PC-9 (cell line): ENCODE measurements at regions not wholly inside any gene's neighbourhood (a gene's known extent, or its start where the extent isn't known, plus 50 kb on each side); places are given as distances from the start of the nearest gene placed in this dataset.

Experiments
- CTCF ChIP-seq: fragments of 200-600 bp; sonication (generic); conservative IDR thresholded peaks from 2 replicates; pipeline ENCODE4 v1.6.1; 2017; ENCODE audit warnings: mixed run types, antibody characterized with exemption, mild to moderate bottlenecking, moderate library complexity
- EZH2 ChIP-seq: fragments of 200-600 bp; sonication (generic); IDR thresholded peaks from 2 replicates; pipeline ENCODE4 v1.8.0; 2017; ENCODE audit warnings: antibody characterized with exemption, low read depth

GRCh38 chr9:108526518-108526917, 329.3 kb downstream of the ACTL7B start:
- TF ChIP-seq CTCF, result no peak
- TF ChIP-seq EZH2, result no peak
